ENCODE measurements at regions not wholly inside any gene's neighbourhood (a gene's known extent, or its start where the extent isn't known, plus 50 kb on each side); places are given as distances from the start of the nearest gene placed in this dataset.
A peak's percentile ranks its signal among the peaks of the same experiment; 100 is the strongest.

- DNase-seq: peak; percentile 67
These were observed 319.2 kb downstream of the GADD45G start for GRCh38 chr9:89923961-89924504.

GRCh38 chr9:89924611-89925010 lies 319.8 kb downstream of the GADD45G start:
- DNase-seq: no peak

- no peak for DNase-seq
These were observed 321.4 kb downstream of the GADD45G start for GRCh38 chr9:89926167-89926566.

- peak; percentile 43 for DNase-seq
These were observed 321.9 kb downstream of the GADD45G start for GRCh38 chr9:89926691-89927220.

GRCh38 chr9:89928106-89928505 lies 323.3 kb downstream of the GADD45G start:
- DNase-seq: no peak

GRCh38 chr9:89928521-89929275 lies 323.9 kb downstream of the GADD45G start:
- DNase-seq: no peak

GRCh38 chr9:89929315-89929672 lies 324.5 kb downstream of the GADD45G start:
- DNase-seq: no peak

- no peak for DNase-seq
These were observed 325.1 kb downstream of the GADD45G start for GRCh38 chr9:89929673-89930480.

GRCh38 chr9:89933578-89933977 lies 328.8 kb downstream of the GADD45G start:
- DNase-seq: peak; percentile 21

- DNase-seq: peak; percentile 33
These were observed 330.3 kb downstream of the GADD45G start for GRCh38 chr9:89935115-89935514.

- DNase-seq: no peak
These were observed 331.0 kb downstream of the GADD45G start for GRCh38 chr9:89935801-89936200.

GRCh38 chr9:89937051-89937450 lies 332.2 kb downstream of the GADD45G start:
- peak; percentile 24 for DNase-seq

GRCh38 chr9:89939181-89939580 lies 334.4 kb downstream of the GADD45G start:
- DNase-seq: no peak

- peak; percentile 45 for DNase-seq
These were observed 334.9 kb downstream of the GADD45G start for GRCh38 chr9:89939626-89940292.

GRCh38 chr9:89940625-89941024 lies 335.8 kb downstream of the GADD45G start:
- DNase-seq: peak; percentile 4

- no peak for DNase-seq
These were observed 337.1 kb downstream of the GADD45G start for GRCh38 chr9:89941875-89942274.

GRCh38 chr9:89942643-89943042 lies 337.8 kb downstream of the GADD45G start:
- peak; percentile 35 for DNase-seq

GRCh38 chr9:89943309-89943708 lies 338.5 kb downstream of the GADD45G start:
- peak; percentile 43 for DNase-seq

GRCh38 chr9:89943728-89944127 lies 338.9 kb downstream of the GADD45G start:
- DNase-seq: no peak

- DNase-seq: peak; percentile 32
These were observed 340.3 kb downstream of the GADD45G start for GRCh38 chr9:89945133-89945532.

GRCh38 chr9:89946741-89947140 lies 341.9 kb downstream of the GADD45G start:
- DNase-seq: no peak

GRCh38 chr9:89949111-89949510 lies 344.3 kb downstream of the GADD45G start:
- DNase-seq: no peak

- DNase-seq: no peak
These were observed 346.9 kb downstream of the GADD45G start for GRCh38 chr9:89951675-89952074.

Measured in activated CD8-positive, alpha-beta memory T cell treated with anti-CD3 and anti-CD28 coated beads for 24 hours (primary cell).